H1 (cell line): ENCODE measurements at regions not wholly inside any gene's neighbourhood (a gene's known extent, or its start where the extent isn't known, plus 50 kb on each side); places are given as distances from the start of the nearest gene placed in this dataset.

Experiments
- BACH1 ChIP-seq: IDR thresholded peaks from 2 replicates; pipeline ENCODE4 v1.6.1; 2012; ENCODE audit warnings: low read length, improper control_type of control experiment
- GTF2F1 ChIP-seq: IDR thresholded peaks from 2 replicates; pipeline ENCODE4 v1.6.1; 2012; ENCODE audit warnings: low read depth, low read length, improper control_type of control experiment, borderline replicate concordance
- HDAC6 ChIP-seq: IDR thresholded peaks from one replicate; pipeline ENCODE4 v1.7.1; 2012; ENCODE audit warnings: low read depth, mild to moderate bottlenecking, inconsistent platforms, low read length, moderate library complexity
- KDM5A ChIP-seq: fragments of 200-600 bp; IDR thresholded peaks from 2 replicates; pipeline ENCODE4 v1.7.1; 2012; ENCODE audit warnings: mild to moderate bottlenecking, low read length, inconsistent platforms, mixed read lengths
- MAX ChIP-seq: IDR thresholded peaks from 2 replicates; pipeline ENCODE4 v1.6.1; 2012; ENCODE audit warnings: inconsistent platforms
- NANOG ChIP-seq: IDR thresholded peaks from 2 replicates; pipeline ENCODE4 v1.6.1; 2011; ENCODE audit warnings: low read length, low read depth, mild to moderate bottlenecking, inconsistent platforms; ENCODE audit not compliant: insufficient read depth, poor library complexity, severe bottlenecking
- RXRA ChIP-seq: IDR thresholded peaks from 2 replicates; pipeline ENCODE4 v1.6.1; 2011; ENCODE audit warnings: low read depth, mild to moderate bottlenecking, low read length, moderate library complexity; ENCODE audit not compliant: insufficient read depth
- SAP30 ChIP-seq: fragments of 300-600 bp; sonication (generic); IDR thresholded peaks from 2 replicates; pipeline ENCODE4 v1.7.1; 2012; ENCODE audit warnings: low read length, moderate library complexity, mild to moderate bottlenecking, inconsistent platforms; ENCODE audit not compliant: insufficient read depth, insufficient replicate concordance
- TF ChIP-seq, protein P1 (sequence below): fragments of 300-600 bp; sonication (generic); IDR thresholded peaks from 2 replicates; pipeline ENCODE4 v1.7.1; 2012; ENCODE audit warnings: low read length, moderate library complexity, mild to moderate bottlenecking, inconsistent platforms; ENCODE audit not compliant: insufficient replicate concordance

- TF ChIP-seq, protein P1, sequence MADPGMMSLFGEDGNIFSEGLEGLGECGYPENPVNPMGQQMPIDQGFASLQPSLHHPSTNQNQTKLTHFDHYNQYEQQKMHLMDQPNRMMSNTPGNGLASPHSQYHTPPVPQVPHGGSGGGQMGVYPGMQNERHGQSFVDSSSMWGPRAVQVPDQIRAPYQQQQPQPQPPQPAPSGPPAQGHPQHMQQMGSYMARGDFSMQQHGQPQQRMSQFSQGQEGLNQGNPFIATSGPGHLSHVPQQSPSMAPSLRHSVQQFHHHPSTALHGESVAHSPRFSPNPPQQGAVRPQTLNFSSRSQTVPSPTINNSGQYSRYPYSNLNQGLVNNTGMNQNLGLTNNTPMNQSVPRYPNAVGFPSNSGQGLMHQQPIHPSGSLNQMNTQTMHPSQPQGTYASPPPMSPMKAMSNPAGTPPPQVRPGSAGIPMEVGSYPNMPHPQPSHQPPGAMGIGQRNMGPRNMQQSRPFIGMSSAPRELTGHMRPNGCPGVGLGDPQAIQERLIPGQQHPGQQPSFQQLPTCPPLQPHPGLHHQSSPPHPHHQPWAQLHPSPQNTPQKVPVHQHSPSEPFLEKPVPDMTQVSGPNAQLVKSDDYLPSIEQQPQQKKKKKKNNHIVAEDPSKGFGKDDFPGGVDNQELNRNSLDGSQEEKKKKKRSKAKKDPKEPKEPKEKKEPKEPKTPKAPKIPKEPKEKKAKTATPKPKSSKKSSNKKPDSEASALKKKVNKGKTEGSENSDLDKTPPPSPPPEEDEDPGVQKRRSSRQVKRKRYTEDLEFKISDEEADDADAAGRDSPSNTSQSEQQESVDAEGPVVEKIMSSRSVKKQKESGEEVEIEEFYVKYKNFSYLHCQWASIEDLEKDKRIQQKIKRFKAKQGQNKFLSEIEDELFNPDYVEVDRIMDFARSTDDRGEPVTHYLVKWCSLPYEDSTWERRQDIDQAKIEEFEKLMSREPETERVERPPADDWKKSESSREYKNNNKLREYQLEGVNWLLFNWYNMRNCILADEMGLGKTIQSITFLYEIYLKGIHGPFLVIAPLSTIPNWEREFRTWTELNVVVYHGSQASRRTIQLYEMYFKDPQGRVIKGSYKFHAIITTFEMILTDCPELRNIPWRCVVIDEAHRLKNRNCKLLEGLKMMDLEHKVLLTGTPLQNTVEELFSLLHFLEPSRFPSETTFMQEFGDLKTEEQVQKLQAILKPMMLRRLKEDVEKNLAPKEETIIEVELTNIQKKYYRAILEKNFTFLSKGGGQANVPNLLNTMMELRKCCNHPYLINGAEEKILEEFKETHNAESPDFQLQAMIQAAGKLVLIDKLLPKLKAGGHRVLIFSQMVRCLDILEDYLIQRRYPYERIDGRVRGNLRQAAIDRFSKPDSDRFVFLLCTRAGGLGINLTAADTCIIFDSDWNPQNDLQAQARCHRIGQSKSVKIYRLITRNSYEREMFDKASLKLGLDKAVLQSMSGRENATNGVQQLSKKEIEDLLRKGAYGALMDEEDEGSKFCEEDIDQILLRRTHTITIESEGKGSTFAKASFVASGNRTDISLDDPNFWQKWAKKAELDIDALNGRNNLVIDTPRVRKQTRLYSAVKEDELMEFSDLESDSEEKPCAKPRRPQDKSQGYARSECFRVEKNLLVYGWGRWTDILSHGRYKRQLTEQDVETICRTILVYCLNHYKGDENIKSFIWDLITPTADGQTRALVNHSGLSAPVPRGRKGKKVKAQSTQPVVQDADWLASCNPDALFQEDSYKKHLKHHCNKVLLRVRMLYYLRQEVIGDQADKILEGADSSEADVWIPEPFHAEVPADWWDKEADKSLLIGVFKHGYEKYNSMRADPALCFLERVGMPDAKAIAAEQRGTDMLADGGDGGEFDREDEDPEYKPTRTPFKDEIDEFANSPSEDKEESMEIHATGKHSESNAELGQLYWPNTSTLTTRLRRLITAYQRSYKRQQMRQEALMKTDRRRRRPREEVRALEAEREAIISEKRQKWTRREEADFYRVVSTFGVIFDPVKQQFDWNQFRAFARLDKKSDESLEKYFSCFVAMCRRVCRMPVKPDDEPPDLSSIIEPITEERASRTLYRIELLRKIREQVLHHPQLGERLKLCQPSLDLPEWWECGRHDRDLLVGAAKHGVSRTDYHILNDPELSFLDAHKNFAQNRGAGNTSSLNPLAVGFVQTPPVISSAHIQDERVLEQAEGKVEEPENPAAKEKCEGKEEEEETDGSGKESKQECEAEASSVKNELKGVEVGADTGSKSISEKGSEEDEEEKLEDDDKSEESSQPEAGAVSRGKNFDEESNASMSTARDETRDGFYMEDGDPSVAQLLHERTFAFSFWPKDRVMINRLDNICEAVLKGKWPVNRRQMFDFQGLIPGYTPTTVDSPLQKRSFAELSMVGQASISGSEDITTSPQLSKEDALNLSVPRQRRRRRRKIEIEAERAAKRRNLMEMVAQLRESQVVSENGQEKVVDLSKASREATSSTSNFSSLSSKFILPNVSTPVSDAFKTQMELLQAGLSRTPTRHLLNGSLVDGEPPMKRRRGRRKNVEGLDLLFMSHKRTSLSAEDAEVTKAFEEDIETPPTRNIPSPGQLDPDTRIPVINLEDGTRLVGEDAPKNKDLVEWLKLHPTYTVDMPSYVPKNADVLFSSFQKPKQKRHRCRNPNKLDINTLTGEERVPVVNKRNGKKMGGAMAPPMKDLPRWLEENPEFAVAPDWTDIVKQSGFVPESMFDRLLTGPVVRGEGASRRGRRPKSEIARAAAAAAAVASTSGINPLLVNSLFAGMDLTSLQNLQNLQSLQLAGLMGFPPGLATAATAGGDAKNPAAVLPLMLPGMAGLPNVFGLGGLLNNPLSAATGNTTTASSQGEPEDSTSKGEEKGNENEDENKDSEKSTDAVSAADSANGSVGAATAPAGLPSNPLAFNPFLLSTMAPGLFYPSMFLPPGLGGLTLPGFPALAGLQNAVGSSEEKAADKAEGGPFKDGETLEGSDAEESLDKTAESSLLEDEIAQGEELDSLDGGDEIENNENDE, result no peak
- TF ChIP-seq RXRA, result no peak
- TF ChIP-seq BACH1, result no peak
- no peak for TF ChIP-seq GTF2F1
- TF ChIP-seq MAX, result no peak
- no peak for TF ChIP-seq NANOG
- no peak for TF ChIP-seq HDAC6
- TF ChIP-seq SAP30, result no peak
- TF ChIP-seq KDM5A, result no peak
- TF ChIP-seq, all 59 proteins: peak for 0
Measured at GRCh38 chr6:105838171-105838570, 248.0 kb upstream of the PRDM1 start (continued).
